SU-DHL-6 (cell line): ENCODE measurements at regions not wholly inside any gene's neighbourhood (a gene's known extent, or its start where the extent isn't known, plus 50 kb on each side); places are given as distances from the start of the nearest gene placed in this dataset.

Experiments used
- CTCF ChIP-seq: fragments of 200-600 bp; sonication (generic); IDR thresholded peaks from one replicate; pipeline ENCODE4 v1.5.1; 2017; ENCODE audit warnings: antibody characterized with exemption, mild to moderate bottlenecking, low read length, moderate library complexity; ENCODE audit not compliant: insufficient read depth, poor library complexity, severe bottlenecking
- EZH2phosphoT487 ChIP-seq: fragments of 200-600 bp; sonication (generic), shearing (Covaris generic); conservative IDR thresholded peaks from 2 replicates; pipeline ENCODE4 v1.6.1; 2018; ENCODE audit warnings: mild to moderate bottlenecking, antibody characterized with exemption, low read length, moderate library complexity, mixed read lengths

DNA sequence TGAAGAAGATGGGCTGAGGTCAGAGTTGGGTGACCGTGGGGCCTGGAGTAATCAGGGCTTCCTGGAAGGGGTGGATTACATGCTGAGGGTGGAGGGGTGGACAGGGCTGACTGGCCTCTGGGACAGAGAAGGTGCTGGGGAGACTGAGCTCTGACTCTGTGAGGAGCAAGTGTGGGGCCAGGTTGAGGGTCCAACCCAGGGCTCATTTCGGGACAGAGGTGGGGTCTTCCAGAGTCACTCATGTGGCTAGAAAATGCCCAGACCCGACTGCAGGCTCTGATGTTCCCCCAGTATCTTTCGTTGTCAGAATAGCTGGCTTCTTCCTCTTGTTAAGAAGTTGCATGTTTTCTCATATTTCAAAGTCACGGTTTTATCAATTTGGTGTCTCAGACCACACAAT, 311.8 kb downstream of the PTPRU start:
- no peak for TF ChIP-seq CTCF
- no peak for TF ChIP-seq EZH2phosphoT487
